Upper lobe of left lung (tissue), 6 donors: ENCODE measurements at regions not wholly inside any gene's neighbourhood (a gene's known extent, or its start where the extent isn't known, plus 50 kb on each side); places are given as distances from the start of the nearest gene placed in this dataset.

Source experiments
- ATAC-seq, 2 donors: fragments of 200-7000 bp; cut with Tn5 transposase; one replicate each; pipeline ENCODE4 v1.9.1; 2022; ENCODE audit warnings: mild to moderate bottlenecking in 2 of 2, moderate library complexity in 2 of 2; ENCODE audit not compliant: low FRiP score in 2 of 2
- DNase-seq, 2 donors: peaks; one replicate each; pipeline ENCODE4 v3.0.0-alpha.2; 2019 to 2020
- H3K27ac ChIP-seq, 4 donors: fragments of 200-600 bp; sonication (generic); one replicate each; pipeline ENCODE4 v1.5.1; 2016 to 2019
- H3K27me3 ChIP-seq, 4 donors: fragments of 200-600 bp; sonication (generic); one replicate each; pipeline ENCODE4 v1.5.1; 2017 to 2019
- H3K36me3 ChIP-seq, 4 donors: fragments of 200-600 bp; sonication (generic); one replicate each; pipeline ENCODE4 v1.5.1; 2016 to 2019
- H3K4me1 ChIP-seq, 4 donors: fragments of 200-600 bp; sonication (generic); one replicate each; pipeline ENCODE4 v1.5.1; 2018 to 2019
- H3K4me3 ChIP-seq, 4 donors: fragments of 200-600 bp; sonication (generic); one replicate each; pipeline ENCODE4 v1.5.1; 2017 to 2019; ENCODE audit warnings: mild to moderate bottlenecking in 2 of 4, moderate library complexity in 1 of 4
- H3K9me3 ChIP-seq, 4 donors: fragments of 200-600 bp; sonication (generic); one replicate each; pipeline ENCODE4 v1.5.1; 2018 to 2019
- EP300 ChIP-seq, 4 donors: sonication (generic); formaldehyde crosslinking; IDR thresholded peaks; one replicate each; pipeline ENCODE4 v1.5.1; 2017; ENCODE audit warnings: antibody characterized with exemption in 4 of 4, control low read depth in 2 of 4
- POLR2A ChIP-seq, 4 donors: fragments of 450-650 bp; IDR thresholded peaks; one replicate each; pipeline ENCODE4 v1.5.1; 2016 to 2017; ENCODE audit warnings: antibody characterized with exemption in 4 of 4, mild to moderate bottlenecking in 2 of 4
- POLR2AphosphoS5 ChIP-seq, 2 donors: sonication (generic); formaldehyde crosslinking; IDR thresholded peaks; one replicate each; pipeline ENCODE4 v1.5.1; 2017; ENCODE audit warnings: antibody characterized with exemption in 2 of 2
- WGBS, 2 donors: methylation state at CpG; one replicate each; pipeline ENCODE4 v1.1.5; 2017 to 2018; 5-methylcytosine and 5-hydroxymethylcytosine counted together
- TF ChIP-seq, protein P1 (sequence below), 6 experiments: fragments of 450-650 bp in 4 of 6; fragments of 200-600 bp in 2 of 6; sonication (generic) in 2 of 6; IDR thresholded peaks; one replicate each; pipeline ENCODE4 v1.5.1; 2016 to 2019; ENCODE audit warnings: antibody characterized with exemption in 6 of 6
- donor health status: DM: no; HTN: no; CAD: no; lungs with moderate emphysema.
- donor health status: DM: no; HTN: yes; CAD: no; lungs with severe emphysema.

DNA sequence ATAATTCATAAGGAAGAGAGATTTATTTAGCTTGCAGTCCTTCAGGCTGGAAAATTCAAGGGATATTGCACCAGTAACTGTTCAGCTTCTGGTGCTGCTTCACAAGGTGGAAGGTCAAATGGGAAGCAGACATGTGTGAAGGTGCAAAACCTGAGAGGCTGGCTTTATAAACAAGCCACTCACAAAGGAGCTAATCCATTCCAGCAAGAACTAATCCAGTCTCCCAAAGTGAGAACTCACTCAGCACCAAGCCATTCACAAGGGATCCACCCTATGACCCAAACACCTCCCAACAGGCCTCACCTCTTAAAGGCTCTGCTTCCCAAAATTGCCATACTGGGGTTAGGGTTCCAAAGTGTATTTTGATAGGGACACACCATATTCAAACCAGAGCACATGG is 1018.4 kb upstream of the ACVR2A start:
- Histone ChIP-seq H3K36me3 (no peaks in the 10 kb centered on the region), H3K27me3 (no peaks in the 10 kb centered on the region), H3K9me3 (no peaks in the 10 kb centered on the region), H3K27ac (no peak overlapping the region), H3K4me3 (no peak overlapping the region), H3K4me1 (no peaks in the 10 kb centered on the region)
- ATAC-seq (no peak), DNase-seq (no peak)
- TF ChIP-seq POLR2AphosphoS5 (IDR thresholded peaks at IDR 0.05) (no peak), POLR2A (IDR thresholded peaks at IDR 0.05) (no peak), EP300 (IDR thresholded peaks at IDR 0.05) (no peak)
- TF ChIP-seq, protein P1, sequence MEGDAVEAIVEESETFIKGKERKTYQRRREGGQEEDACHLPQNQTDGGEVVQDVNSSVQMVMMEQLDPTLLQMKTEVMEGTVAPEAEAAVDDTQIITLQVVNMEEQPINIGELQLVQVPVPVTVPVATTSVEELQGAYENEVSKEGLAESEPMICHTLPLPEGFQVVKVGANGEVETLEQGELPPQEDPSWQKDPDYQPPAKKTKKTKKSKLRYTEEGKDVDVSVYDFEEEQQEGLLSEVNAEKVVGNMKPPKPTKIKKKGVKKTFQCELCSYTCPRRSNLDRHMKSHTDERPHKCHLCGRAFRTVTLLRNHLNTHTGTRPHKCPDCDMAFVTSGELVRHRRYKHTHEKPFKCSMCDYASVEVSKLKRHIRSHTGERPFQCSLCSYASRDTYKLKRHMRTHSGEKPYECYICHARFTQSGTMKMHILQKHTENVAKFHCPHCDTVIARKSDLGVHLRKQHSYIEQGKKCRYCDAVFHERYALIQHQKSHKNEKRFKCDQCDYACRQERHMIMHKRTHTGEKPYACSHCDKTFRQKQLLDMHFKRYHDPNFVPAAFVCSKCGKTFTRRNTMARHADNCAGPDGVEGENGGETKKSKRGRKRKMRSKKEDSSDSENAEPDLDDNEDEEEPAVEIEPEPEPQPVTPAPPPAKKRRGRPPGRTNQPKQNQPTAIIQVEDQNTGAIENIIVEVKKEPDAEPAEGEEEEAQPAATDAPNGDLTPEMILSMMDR (IDR thresholded peaks at IDR 0.05), result no peak

DNA sequence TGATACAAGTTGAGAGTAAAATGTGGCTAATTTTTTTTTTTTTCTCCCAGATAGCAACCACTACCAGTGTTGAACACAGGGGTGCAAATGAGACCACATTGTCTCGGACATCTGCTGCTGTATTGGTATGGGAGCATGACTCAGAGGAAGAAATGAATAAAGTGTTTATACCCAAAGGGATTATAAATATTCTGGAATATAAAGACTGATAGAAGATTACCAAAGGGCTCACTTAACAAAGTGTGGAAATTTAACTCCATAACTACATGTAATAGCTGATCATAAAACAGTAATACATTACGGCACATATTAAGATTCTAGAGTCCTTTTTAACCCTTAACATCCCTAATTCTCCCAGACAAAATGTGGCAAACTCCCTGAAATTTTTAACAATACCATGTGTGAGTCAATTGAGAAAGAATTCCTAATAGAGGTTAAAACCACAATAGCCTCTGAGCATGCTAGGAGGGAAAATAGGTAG is 1023.0 kb upstream of the ACVR2A start:
- no peak for TF ChIP-seq POLR2A (IDR thresholded peaks at IDR 0.05)
- TF ChIP-seq POLR2AphosphoS5 (IDR thresholded peaks at IDR 0.05), result no peak
- TF ChIP-seq EP300 (IDR thresholded peaks at IDR 0.05), result no peak
- TF ChIP-seq, protein P1 (IDR thresholded peaks at IDR 0.05), result no peak
- WGBS, 2 donors, result 64 to 86% methylated on average over 2 of the region's 2 CpGs
- no peak for ATAC-seq

DNA sequence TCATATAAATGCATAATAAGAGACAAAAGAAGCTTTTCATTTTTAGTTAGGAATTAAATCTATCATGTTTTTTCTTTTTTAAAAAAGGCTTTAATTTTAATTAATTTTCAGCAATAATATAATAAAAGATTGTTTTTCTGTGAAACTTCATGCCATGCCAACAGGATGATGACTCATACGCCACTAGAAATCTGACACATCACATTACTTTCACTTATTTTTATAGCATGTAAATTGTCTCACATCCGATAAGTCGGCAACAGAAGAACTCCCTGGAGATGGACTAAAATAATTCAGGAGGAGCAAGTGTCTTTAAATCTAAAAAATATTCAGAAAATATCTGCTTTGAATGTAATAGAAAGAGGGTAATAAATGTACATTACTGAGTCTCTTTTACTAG is 1024.2 kb upstream of the ACVR2A start:
- TF ChIP-seq POLR2AphosphoS5 (IDR thresholded peaks at IDR 0.05), result no peak
- no peak for TF ChIP-seq EP300 (IDR thresholded peaks at IDR 0.05)
- TF ChIP-seq POLR2A (IDR thresholded peaks at IDR 0.05), result no peak
- TF ChIP-seq, protein P1 (IDR thresholded peaks at IDR 0.05), result no peak
- no peak for DNase-seq

More for the DNA sequence above, 1023.0 kb upstream of the ACVR2A start:
- H3K4me1 ChIP-seq, result no peaks in the 10 kb centered on the region
- no peak for DNase-seq
- H3K27ac ChIP-seq, result no peak overlapping the region
- H3K4me3 ChIP-seq, result no peak overlapping the region
- H3K9me3 ChIP-seq, result no peaks in the 10 kb centered on the region
- H3K27me3 ChIP-seq, result no peaks in the 10 kb centered on the region
- H3K36me3 ChIP-seq, result no peaks in the 10 kb centered on the region

DNA sequence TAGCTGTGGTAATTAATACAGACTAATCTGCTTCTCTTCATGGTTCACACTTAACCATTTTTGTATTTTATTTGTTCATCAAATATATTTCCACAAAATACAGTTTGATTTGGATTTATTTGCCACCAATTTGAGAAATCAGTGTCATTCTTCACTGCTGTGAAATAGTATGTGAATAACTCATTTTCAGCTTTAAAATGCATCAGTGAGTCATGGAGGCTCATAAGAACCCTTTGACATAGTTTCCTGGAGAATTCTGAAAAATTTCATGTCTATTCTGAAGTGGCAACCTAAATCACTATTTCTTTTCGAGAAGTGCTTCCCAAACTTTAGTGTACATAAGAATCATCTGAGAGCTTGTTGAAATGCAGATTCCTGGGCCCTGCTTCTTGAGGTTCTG is 1026.7 kb upstream of the ACVR2A start:
- Histone ChIP-seq H3K36me3 (no peaks in the 10 kb centered on the region), H3K27ac (no peak overlapping the region), H3K4me1 (no peaks in the 10 kb centered on the region), H3K4me3 (no peak overlapping the region), H3K9me3 (peaks cover 0 to under 1% (median 0%) of the 10 kb centered on the region in 4 donors), H3K27me3 (no peaks in the 10 kb centered on the region)
- no peak for DNase-seq
- 56 to 65% methylated on average over 1 of the region's 1 CpG for WGBS, 2 donors
- no peak for ATAC-seq
- TF ChIP-seq EP300 (IDR thresholded peaks at IDR 0.05) (no peak), POLR2AphosphoS5 (IDR thresholded peaks at IDR 0.05) (no peak), POLR2A (IDR thresholded peaks at IDR 0.05) (no peak)
- TF ChIP-seq, protein P1 (IDR thresholded peaks at IDR 0.05), result no peak

More for the DNA sequence above, 1024.2 kb upstream of the ACVR2A start:
- H3K4me3 ChIP-seq, result no peak overlapping the region
- no peak overlapping the region for H3K27ac ChIP-seq
- no peak for ATAC-seq
- no peaks in the 10 kb centered on the region for H3K36me3 ChIP-seq
- H3K27me3 ChIP-seq, result no peaks in the 10 kb centered on the region
- H3K9me3 ChIP-seq, result no peaks in the 10 kb centered on the region
- WGBS, 2 donors, result 82 to 86% methylated on average over 3 of the region's 3 CpGs
- H3K4me1 ChIP-seq, result no peaks in the 10 kb centered on the region

DNA sequence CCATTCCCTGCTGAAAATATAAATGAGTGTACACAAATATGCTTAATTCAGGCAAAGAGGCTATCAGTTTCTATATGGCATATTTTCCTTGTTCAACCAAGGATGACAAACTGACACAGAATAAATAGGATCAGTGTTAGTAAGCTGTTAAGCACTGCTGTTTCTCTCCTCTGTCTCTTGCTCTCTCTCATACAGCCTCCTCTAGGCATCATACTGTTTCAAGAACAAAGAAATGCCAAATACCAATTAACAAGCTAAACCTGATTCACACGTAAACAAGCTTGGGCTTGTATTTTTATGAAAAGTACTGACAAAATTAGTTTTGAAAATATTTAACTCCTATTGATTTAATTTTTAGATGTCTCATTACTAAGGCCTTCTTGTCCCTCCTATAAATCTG is 1027.2 kb upstream of the ACVR2A start:
- DNase-seq, result no peak
- 75 to 79% methylated on average over 1 of the region's 1 CpG for WGBS, 2 donors
- H3K27me3 ChIP-seq, result no peaks in the 10 kb centered on the region

More for the DNA sequence above, 1027.2 kb upstream of the ACVR2A start:
- TF ChIP-seq, protein P1 (IDR thresholded peaks at IDR 0.05), result no peak
- TF ChIP-seq EP300 (IDR thresholded peaks at IDR 0.05) (no peak), POLR2AphosphoS5 (IDR thresholded peaks at IDR 0.05) (no peak), POLR2A (IDR thresholded peaks at IDR 0.05) (no peak)
- no peaks in the 10 kb centered on the region for H3K4me1 ChIP-seq
- no peak overlapping the region for H3K4me3 ChIP-seq
- no peak for ATAC-seq
- no peaks in the 10 kb centered on the region for H3K36me3 ChIP-seq
- no peak overlapping the region for H3K27ac ChIP-seq
- peaks cover 0 to 4% (median 0%) of the 10 kb centered on the region in 4 donors for H3K9me3 ChIP-seq
